ENCODE measurements at regions not wholly inside any gene's neighbourhood (a gene's known extent, or its start where the extent isn't known, plus 50 kb on each side); places are given as distances from the start of the nearest gene placed in this dataset.

- Histone ChIP-seq H3K9ac (no peak overlapping the region), H3K4me3 (no peak overlapping the region), H2AFZ (no peak overlapping the region), H3K27ac (no peak overlapping the region), H4K20me1 (ENCODE audit: insufficient read depth) (no peaks in the 10 kb centered on the region), H3K36me3 (ENCODE audit: low read depth) (no peaks in the 10 kb centered on the region), H3K79me2 (ENCODE audit: insufficient read depth) (no peaks in the 10 kb centered on the region), H3K4me2 (ENCODE audit: unreplicated experiment) (no peak overlapping the region), H3K4me1 (ENCODE audit: insufficient read depth) (peaks cover 29% of the 10 kb centered on the region), H3F3A (ENCODE audit: insufficient read depth) (peaks cover 18% of the 10 kb centered on the region), H3K27me3 (replicated peaks; ENCODE audit: insufficient read depth) (no peaks in the 10 kb centered on the region), H3K9me2 (ENCODE audit: insufficient read depth) (no peaks in the 10 kb centered on the region), H3K9me3 (ENCODE audit: low read depth) (no peaks in the 10 kb centered on the region)
- 96 to 100% methylated on average over 3 of the region's 3 CpGs for WGBS, 2 experiments (ENCODE audit: low coverage in 1 of 2, low lambda C conversion rate in 2 of 2, missing lambda C conversion rate in 2 of 2)
- TF ChIP-seq EZH2 (IDR thresholded peaks at IDR 0.05; ENCODE audit: insufficient read depth, poor library complexity, severe bottlenecking) (no peak), EZH2phosphoT487 (IDR thresholded peaks at IDR 0.05; ENCODE audit: insufficient read depth, low read depth) (no peak)
- in situ Hi-C loops (cut with MboI), result no loop called here
- no peak for DNase-seq
Measured at GRCh38 chr3:139280027-139280671, 63.7 kb upstream of the MRPS22 start.

- no peaks in the 10 kb centered on the region for H3K36me3 ChIP-seq (ENCODE audit: low read depth)
- peaks cover 29% of the 10 kb centered on the region for H3K4me1 ChIP-seq (ENCODE audit: insufficient read depth)
- H3K9me2 ChIP-seq (ENCODE audit: insufficient read depth), result no peaks in the 10 kb centered on the region
- in situ Hi-C loops (cut with MboI), result no loop called here
- peak overlapping the region; percentile 56 for H3K4me3 ChIP-seq
- peak overlapping the region; percentile 67 for H3K9ac ChIP-seq
- H2AFZ ChIP-seq, result peak overlapping the region; percentile 60
- no peaks in the 10 kb centered on the region for H3K9me3 ChIP-seq (ENCODE audit: low read depth)
- H3K27me3 ChIP-seq (replicated peaks; ENCODE audit: insufficient read depth), result no peaks in the 10 kb centered on the region
- DNase-seq, result peak; percentile 92
- TF ChIP-seq EZH2 (IDR thresholded peaks at IDR 0.05; ENCODE audit: insufficient read depth, poor library complexity, severe bottlenecking) (no peak), EZH2phosphoT487 (IDR thresholded peaks at IDR 0.05; ENCODE audit: insufficient read depth, low read depth) (no peak)
- peaks cover 18% of the 10 kb centered on the region for H3F3A ChIP-seq (ENCODE audit: insufficient read depth)
- H3K27ac ChIP-seq, result peak overlapping the region; percentile 79
- H4K20me1 ChIP-seq (ENCODE audit: insufficient read depth), result no peaks in the 10 kb centered on the region
- peak overlapping the region; percentile 80 for H3K4me2 ChIP-seq (ENCODE audit: unreplicated experiment)
- 0% methylated on average over 2 of the region's 2 CpGs for WGBS, 2 experiments (ENCODE audit: low coverage in 1 of 2, low lambda C conversion rate in 2 of 2, missing lambda C conversion rate in 2 of 2)
- no peaks in the 10 kb centered on the region for H3K79me2 ChIP-seq (ENCODE audit: insufficient read depth)
Measured at GRCh38 chr3:139281096-139281495, 62.7 kb upstream of the MRPS22 start.

GRCh38 chr3:139281522-139282196 lies 62.2 kb upstream of the MRPS22 start:
- Histone ChIP-seq H3K4me1 (ENCODE audit: insufficient read depth) (peaks cover 29% of the 10 kb centered on the region), H3K9me2 (ENCODE audit: insufficient read depth) (no peaks in the 10 kb centered on the region), H3K27me3 (replicated peaks; ENCODE audit: insufficient read depth) (no peaks in the 10 kb centered on the region), H3K4me2 (ENCODE audit: unreplicated experiment) (peak overlapping the region; percentile 80), H3K27ac (peak overlapping the region; percentile 79), H3K36me3 (ENCODE audit: low read depth) (no peaks in the 10 kb centered on the region), H4K20me1 (ENCODE audit: insufficient read depth) (no peaks in the 10 kb centered on the region), H3F3A (ENCODE audit: insufficient read depth) (peaks cover 18% of the 10 kb centered on the region), H3K4me3 (peak overlapping the region; percentile 56), H3K9me3 (ENCODE audit: low read depth) (no peaks in the 10 kb centered on the region), H3K79me2 (ENCODE audit: insufficient read depth) (no peaks in the 10 kb centered on the region), H2AFZ (peak overlapping the region; percentile 60), H3K9ac (peak overlapping the region; percentile 67)
- 7 to 12% methylated on average over 16 of the region's 16 CpGs for WGBS, 2 experiments (ENCODE audit: low coverage in 1 of 2, low lambda C conversion rate in 2 of 2, missing lambda C conversion rate in 2 of 2)
- in situ Hi-C loops (cut with MboI), result no loop called here
- peak; percentile 91 for DNase-seq
- no peak for TF ChIP-seq EZH2phosphoT487 (IDR thresholded peaks at IDR 0.05; ENCODE audit: insufficient read depth, low read depth)
- TF ChIP-seq EZH2 (IDR thresholded peaks at IDR 0.05; ENCODE audit: insufficient read depth, poor library complexity, severe bottlenecking), result no peak

DNA sequence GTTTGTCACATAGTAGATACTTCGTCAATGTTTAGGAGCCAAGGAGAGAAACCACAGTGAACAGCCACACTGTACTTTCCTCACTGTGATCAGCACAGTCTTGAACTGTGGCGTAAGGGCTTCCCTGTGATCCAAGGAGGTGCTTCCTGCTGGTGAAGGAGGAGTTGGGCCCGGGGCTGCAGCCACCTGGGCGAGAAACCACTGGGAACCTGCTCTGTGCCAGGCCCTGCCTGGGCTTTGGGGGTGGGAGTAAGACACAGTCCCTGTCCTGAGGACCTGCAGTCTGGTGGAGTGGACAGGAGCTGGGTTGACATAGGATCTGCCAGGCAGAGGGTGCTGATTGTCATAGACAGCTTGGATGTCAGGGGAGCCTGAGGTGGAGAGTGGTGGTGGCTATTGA lies 60.5 kb upstream of the MRPS22 start:
- DNase-seq, result no peak
- Histone ChIP-seq H3K79me2 (ENCODE audit: insufficient read depth) (no peaks in the 10 kb centered on the region), H3K27ac (no peak overlapping the region), H3K4me1 (ENCODE audit: insufficient read depth) (peaks cover 29% of the 10 kb centered on the region), H3F3A (ENCODE audit: insufficient read depth) (peaks cover 18% of the 10 kb centered on the region), H3K4me3 (no peak overlapping the region), H2AFZ (no peak overlapping the region), H3K9me2 (ENCODE audit: insufficient read depth) (no peaks in the 10 kb centered on the region), H4K20me1 (ENCODE audit: insufficient read depth) (no peaks in the 10 kb centered on the region), H3K9ac (no peak overlapping the region), H3K4me2 (ENCODE audit: unreplicated experiment) (no peak overlapping the region), H3K27me3 (replicated peaks; ENCODE audit: insufficient read depth) (no peaks in the 10 kb centered on the region), H3K36me3 (ENCODE audit: low read depth) (no peaks in the 10 kb centered on the region), H3K9me3 (ENCODE audit: low read depth) (no peaks in the 10 kb centered on the region)
- TF ChIP-seq EZH2 (IDR thresholded peaks at IDR 0.05; ENCODE audit: insufficient read depth, poor library complexity, severe bottlenecking), result no peak
- TF ChIP-seq EZH2phosphoT487 (IDR thresholded peaks at IDR 0.05; ENCODE audit: insufficient read depth, low read depth), result no peak
- in situ Hi-C loops (cut with MboI), result no loop called here
- 74 to 78% methylated on average over 4 of the region's 4 CpGs for WGBS, 2 experiments (ENCODE audit: low coverage in 1 of 2, low lambda C conversion rate in 2 of 2, missing lambda C conversion rate in 2 of 2)
